Mammary epithelial cell (primary cell): ENCODE measurements at regions not wholly inside any gene's neighbourhood (a gene's known extent, or its start where the extent isn't known, plus 50 kb on each side); places are given as distances from the start of the nearest gene placed in this dataset.

ENCODE experiments used
- CTCF ChIP-seq, 2 donors: IDR thresholded peaks in 1 of 2; conservative IDR thresholded peaks in 1 of 2; 2 replicates each; pipeline ENCODE4 v1.5.1; 2011 to 2012; ENCODE audit warnings: inconsistent platforms in 2 of 2, low read length in 2 of 2, mild to moderate bottlenecking in 2 of 2, control low read depth in 1 of 2, low read depth in 1 of 2; ENCODE audit not compliant: insufficient read depth in 1 of 2; ENCODE audit errors: extremely low read depth in 1 of 2
- EZH2 ChIP-seq: IDR thresholded peaks from 2 replicates; pipeline ENCODE4 v1.6.1; 2012; ENCODE audit warnings: low read length, inconsistent platforms, borderline replicate concordance

DNA sequence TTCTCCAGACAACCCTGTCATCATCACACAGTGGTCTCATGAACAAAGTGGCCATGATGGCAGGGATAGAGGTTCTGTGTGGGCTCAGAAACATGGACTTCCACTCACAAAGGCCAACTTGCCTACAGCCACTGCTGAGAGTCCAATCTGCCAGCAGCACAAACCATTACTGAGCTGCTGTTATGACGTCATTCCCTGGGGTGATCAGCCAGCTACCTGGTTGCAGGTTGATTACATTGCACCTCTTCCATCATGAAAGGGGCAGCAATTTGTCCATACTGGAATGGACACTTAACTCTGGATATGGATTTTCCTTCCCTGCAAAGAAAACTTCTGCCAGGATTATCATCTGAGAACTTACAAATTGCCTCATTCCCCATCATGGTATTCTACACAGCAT, 1275.9 kb downstream of the TYW1 start:
- TF ChIP-seq CTCF (conservative IDR thresholded peaks at IDR 0.05 in 1 of 2, IDR thresholded peaks at IDR 0.05 in 1 of 2; ENCODE audit: extremely low read depth in 1 of 2, insufficient read depth in 1 of 2, low read depth in 1 of 2, low read length in 2 of 2): no peak
- no peak for TF ChIP-seq EZH2
